ENCODE measurements at regions not wholly inside any gene's neighbourhood (a gene's known extent, or its start where the extent isn't known, plus 50 kb on each side); places are given as distances from the start of the nearest gene placed in this dataset.

GRCh38 chr2:120565929-120566328 is 169.7 kb upstream of the GLI2 start:
- no peak for TF ChIP-seq CTCF (IDR thresholded peaks at IDR 0.05)
- no peak overlapping the region for H3K27ac Mint-ChIP-seq
- H3K27me3 Mint-ChIP-seq (ENCODE audit: low read depth, poor library complexity), result peaks cover 85% of the 10 kb centered on the region
- no peaks in the 10 kb centered on the region for H3K9me3 Mint-ChIP-seq
- H3K4me1 Mint-ChIP-seq, result peaks cover 49% of the 10 kb centered on the region
- no peak overlapping the region for H3K4me3 Mint-ChIP-seq
- H3K36me3 Mint-ChIP-seq (ENCODE audit: low read depth), result no peaks in the 10 kb centered on the region
- DNase-seq, result no peak

- H3K4me3 Mint-ChIP-seq, result no peak overlapping the region
- no peak for DNase-seq
- H3K4me1 Mint-ChIP-seq, result peaks cover 43% of the 10 kb centered on the region
- H3K27me3 Mint-ChIP-seq (ENCODE audit: low read depth, poor library complexity), result peaks cover 88% of the 10 kb centered on the region
- no peaks in the 10 kb centered on the region for H3K36me3 Mint-ChIP-seq (ENCODE audit: low read depth)
- H3K9me3 Mint-ChIP-seq, result no peaks in the 10 kb centered on the region
- TF ChIP-seq CTCF (IDR thresholded peaks at IDR 0.05), result no peak
- H3K27ac Mint-ChIP-seq, result no peak overlapping the region
These were observed 169.2 kb upstream of the GLI2 start for GRCh38 chr2:120566331-120567035.

- no peak for TF ChIP-seq CTCF (IDR thresholded peaks at IDR 0.05)
- H3K4me1 Mint-ChIP-seq, result peaks cover 37% of the 10 kb centered on the region
- no peak overlapping the region for H3K27ac Mint-ChIP-seq
- H3K4me3 Mint-ChIP-seq, result no peak overlapping the region
- DNase-seq, result no peak
- H3K9me3 Mint-ChIP-seq, result no peaks in the 10 kb centered on the region
- H3K36me3 Mint-ChIP-seq (ENCODE audit: low read depth), result no peaks in the 10 kb centered on the region
- H3K27me3 Mint-ChIP-seq (ENCODE audit: low read depth, poor library complexity), result peaks cover 92% of the 10 kb centered on the region
These were observed 168.5 kb upstream of the GLI2 start for GRCh38 chr2:120567128-120567527.

- Mint-ChIP-seq H3K9me3 (no peaks in the 10 kb centered on the region), H3K27ac (no peak overlapping the region), H3K4me1 (peaks cover 31% of the 10 kb centered on the region), H3K27me3 (ENCODE audit: low read depth, poor library complexity) (peaks cover 97% of the 10 kb centered on the region), H3K36me3 (ENCODE audit: low read depth) (no peaks in the 10 kb centered on the region), H3K4me3 (no peak overlapping the region)
- DNase-seq, result no peak
- no peak for TF ChIP-seq CTCF (IDR thresholded peaks at IDR 0.05)
These were observed 167.3 kb upstream of the GLI2 start for GRCh38 chr2:120568089-120568974.

- H3K4me1 Mint-ChIP-seq, result peaks cover 27% of the 10 kb centered on the region
- H3K36me3 Mint-ChIP-seq (ENCODE audit: low read depth), result no peaks in the 10 kb centered on the region
These were observed 166.7 kb upstream of the GLI2 start for GRCh38 chr2:120568975-120569268.

More at GRCh38 chr2:120568975-120569268, 166.7 kb upstream of the GLI2 start:
- Mint-ChIP-seq H3K9me3 (no peaks in the 10 kb centered on the region), H3K4me3 (no peak overlapping the region), H3K27ac (no peak overlapping the region), H3K27me3 (ENCODE audit: low read depth, poor library complexity) (peaks cover 97% of the 10 kb centered on the region)
- no peak for TF ChIP-seq CTCF (IDR thresholded peaks at IDR 0.05)
- no peak for DNase-seq
